ENCODE measurements at regions not wholly inside any gene's neighbourhood (a gene's known extent, or its start where the extent isn't known, plus 50 kb on each side); places are given as distances from the start of the nearest gene placed in this dataset.

DNA sequence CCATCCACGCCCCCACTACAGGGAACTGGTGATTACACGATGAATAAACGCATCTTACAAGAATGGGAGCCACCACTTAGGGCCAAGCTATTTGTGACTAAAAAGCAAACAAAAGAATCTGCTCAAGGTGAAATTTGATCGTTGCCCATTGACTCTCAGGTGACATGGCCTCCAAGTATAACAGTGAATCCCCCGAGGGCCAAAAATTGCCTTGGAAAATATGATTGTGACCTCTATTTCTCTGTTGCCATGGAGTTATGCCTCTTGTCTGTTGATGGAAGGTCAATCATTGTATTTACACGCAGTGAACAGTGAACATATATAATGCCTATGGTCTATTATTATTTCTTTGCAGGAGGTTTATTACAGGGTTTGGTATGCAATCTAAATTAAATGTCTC is 282.3 kb downstream of the KLF6 start:
- H3K27ac ChIP-seq, result no peak overlapping the region
- TF ChIP-seq, protein P1, sequence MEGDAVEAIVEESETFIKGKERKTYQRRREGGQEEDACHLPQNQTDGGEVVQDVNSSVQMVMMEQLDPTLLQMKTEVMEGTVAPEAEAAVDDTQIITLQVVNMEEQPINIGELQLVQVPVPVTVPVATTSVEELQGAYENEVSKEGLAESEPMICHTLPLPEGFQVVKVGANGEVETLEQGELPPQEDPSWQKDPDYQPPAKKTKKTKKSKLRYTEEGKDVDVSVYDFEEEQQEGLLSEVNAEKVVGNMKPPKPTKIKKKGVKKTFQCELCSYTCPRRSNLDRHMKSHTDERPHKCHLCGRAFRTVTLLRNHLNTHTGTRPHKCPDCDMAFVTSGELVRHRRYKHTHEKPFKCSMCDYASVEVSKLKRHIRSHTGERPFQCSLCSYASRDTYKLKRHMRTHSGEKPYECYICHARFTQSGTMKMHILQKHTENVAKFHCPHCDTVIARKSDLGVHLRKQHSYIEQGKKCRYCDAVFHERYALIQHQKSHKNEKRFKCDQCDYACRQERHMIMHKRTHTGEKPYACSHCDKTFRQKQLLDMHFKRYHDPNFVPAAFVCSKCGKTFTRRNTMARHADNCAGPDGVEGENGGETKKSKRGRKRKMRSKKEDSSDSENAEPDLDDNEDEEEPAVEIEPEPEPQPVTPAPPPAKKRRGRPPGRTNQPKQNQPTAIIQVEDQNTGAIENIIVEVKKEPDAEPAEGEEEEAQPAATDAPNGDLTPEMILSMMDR (IDR thresholded peaks at IDR 0.05), result no peak
- no peak for TF ChIP-seq ZFX (IDR thresholded peaks at IDR 0.05; ENCODE audit: borderline replicate concordance)

DNA sequence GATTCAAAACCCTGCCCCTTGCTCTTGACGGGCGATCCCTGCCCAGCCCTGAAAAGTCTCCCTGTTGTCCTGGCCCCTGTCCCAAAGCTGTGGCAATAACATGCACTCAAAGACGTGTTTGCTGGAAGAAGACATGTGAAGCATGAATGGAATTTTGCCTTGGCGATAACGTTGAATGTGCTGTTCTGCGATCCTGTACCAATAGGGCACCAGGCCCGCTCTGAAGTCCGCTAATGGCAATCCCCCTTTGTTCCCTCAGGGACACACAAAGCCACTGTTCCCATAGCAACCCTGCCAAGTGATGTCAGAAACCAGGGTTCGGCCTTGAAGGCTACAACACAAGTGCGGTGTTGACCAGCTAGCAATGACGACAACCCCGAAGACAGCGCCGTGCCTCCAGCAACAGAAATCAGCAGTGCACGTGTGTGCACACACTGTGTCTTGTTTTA is 284.6 kb downstream of the KLF6 start:
- no peak for TF ChIP-seq ZFX (IDR thresholded peaks at IDR 0.05; ENCODE audit: borderline replicate concordance)
- no peak overlapping the region for H3K27ac ChIP-seq

DNA sequence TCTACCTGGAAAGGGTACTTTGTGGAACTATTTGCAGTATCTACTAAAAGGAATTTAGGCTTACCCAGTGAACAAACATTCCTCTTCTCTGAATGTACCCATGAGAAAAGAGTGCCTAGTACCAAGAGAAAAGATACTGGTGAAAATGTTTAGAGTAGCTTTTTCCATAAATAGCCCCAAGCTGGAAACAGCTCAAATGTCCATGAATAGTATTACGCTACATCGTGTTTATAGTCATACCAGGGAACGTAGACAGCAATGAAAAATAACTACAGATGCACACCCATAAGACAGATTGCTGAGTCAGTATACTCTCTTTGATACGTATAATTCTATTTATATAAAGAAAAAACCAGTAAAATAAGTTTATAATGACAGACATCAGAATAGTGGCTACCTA is 285.9 kb downstream of the KLF6 start:
- H3K27ac ChIP-seq, result no peak overlapping the region
- TF ChIP-seq ZFX (IDR thresholded peaks at IDR 0.05; ENCODE audit: borderline replicate concordance), result no peak
- TF ChIP-seq, protein P1 (IDR thresholded peaks at IDR 0.05), result no peak

DNA sequence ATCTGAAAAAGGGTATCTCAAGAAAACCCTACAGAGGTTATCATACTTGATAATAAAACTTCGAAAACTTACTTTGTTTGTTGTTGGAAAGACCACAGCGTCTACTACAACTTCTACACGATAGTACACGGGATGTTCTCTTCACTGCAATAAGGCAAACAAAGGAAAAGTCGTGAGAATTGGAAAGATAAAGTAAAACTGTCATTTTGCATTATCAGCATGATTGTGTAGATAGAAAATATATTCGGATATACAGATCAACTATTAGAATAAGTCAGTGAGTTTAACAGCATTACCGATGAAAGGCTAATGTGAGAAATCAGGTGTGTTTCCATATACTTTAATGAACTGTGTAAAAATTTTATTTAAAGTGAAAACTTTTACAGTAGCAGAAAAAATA is 287.4 kb downstream of the KLF6 start:
- no peak overlapping the region for H3K27ac ChIP-seq
- TF ChIP-seq, protein P1 (IDR thresholded peaks at IDR 0.05), result no peak
- TF ChIP-seq ZFX (IDR thresholded peaks at IDR 0.05; ENCODE audit: borderline replicate concordance), result no peak

DNA sequence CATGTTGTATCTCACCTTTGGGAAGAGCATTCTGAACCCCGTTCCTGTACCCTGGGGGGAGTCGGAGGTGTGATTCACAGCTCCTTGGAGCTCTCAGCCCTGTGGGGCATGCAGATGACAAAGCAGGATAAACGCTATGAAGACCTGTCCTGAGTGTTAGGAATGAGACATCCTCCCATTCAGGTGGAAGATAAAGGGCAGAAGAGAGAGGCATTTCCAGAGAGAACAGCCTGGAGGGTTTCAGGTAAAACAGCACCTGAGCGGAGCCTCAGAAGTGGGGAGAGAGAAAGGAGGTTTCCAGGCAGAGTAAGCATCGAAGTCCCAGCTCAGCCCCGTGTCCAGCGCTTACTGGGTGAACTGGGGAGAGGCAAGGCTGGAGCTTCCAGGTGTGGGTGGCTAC is 288.9 kb downstream of the KLF6 start:
- no peak for TF ChIP-seq ZFX (IDR thresholded peaks at IDR 0.05; ENCODE audit: borderline replicate concordance)
- TF ChIP-seq, protein P1 (IDR thresholded peaks at IDR 0.05), result no peak
- H3K27ac ChIP-seq, result no peak overlapping the region

DNA sequence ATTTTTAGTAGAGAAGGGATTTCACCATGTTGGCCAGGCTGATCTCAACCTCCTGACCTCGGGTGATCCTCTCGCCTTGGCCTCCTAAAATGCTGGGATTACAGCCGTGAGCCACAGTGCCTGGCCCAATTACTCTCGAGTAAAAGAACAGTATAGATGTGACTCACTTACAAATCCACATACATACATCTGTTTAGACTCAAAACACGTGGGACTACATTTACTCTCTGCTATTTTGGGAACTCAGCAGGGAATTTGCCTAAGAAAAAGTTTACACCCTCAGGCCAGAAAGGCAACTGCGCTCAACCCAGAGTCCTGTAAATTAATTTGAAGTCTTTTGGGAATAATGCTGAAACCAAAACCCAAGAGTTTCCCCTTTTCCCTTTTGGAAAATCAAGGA is 289.7 kb downstream of the KLF6 start:
- no peak overlapping the region for H3K27ac ChIP-seq
- TF ChIP-seq, protein P1 (IDR thresholded peaks at IDR 0.05), result no peak
- TF ChIP-seq ZFX (IDR thresholded peaks at IDR 0.05; ENCODE audit: borderline replicate concordance), result no peak

DNA sequence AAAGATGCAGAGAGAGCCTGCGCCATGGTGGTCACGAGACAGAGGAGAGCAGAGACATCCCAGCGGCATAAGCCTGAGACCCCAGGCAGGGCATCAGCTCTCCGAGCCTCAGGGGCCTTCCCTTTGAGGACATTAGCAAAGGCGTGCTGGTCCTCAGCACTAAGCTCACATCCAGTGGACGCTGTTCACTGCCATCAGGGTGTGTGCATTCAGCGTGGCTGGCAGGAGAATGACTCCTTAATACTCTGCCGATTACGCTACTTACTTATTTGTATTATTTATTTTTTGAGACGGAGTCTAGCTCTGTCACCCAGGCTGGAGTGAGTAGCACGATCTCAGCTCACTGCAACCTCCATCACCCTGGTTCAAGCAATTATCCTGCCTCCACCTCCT is 290.2 kb downstream of the KLF6 start:
- TF ChIP-seq, protein P1 (IDR thresholded peaks at IDR 0.05), result no peak
- TF ChIP-seq ZFX (IDR thresholded peaks at IDR 0.05; ENCODE audit: borderline replicate concordance), result no peak
- H3K27ac ChIP-seq, result no peak overlapping the region

DNA sequence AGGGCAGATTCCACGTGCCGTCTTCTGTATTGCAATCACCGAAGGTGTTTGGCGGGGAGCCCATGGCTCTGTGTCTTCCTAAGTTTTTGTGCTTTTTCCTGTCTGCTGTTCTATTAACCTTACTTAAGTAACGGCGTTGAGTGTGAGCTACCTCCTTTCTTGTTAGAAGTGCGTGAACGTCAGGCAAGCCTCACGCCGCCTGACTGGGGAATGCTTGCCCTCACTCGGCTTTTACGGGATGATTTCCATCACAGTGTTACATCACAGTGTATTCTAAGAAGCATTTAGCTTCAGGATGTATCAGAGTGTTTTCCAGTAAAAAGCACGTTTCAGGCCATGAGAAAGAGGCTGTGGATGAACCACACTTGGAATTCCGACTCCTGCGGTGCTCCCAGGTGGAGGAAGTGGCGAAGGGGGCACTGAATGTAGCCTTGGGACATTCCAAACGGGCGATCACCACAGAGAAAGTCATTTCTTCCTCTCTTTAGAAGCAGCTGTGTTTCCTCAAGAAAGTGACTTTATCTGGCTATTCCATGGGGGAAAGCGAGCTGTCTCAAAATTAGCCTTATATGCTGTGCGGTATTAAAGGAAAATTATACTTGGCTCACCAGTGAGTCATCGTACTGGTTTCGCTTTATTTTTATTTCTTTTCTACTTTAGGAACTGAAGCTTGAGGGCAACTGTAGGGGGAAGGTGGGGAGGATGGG is 290.7 kb downstream of the KLF6 start:
- TF ChIP-seq ZFX (IDR thresholded peaks at IDR 0.05; ENCODE audit: borderline replicate concordance), result no peak
- TF ChIP-seq, protein P1 (IDR thresholded peaks at IDR 0.05), result no peak

More for the DNA sequence above, 290.7 kb downstream of the KLF6 start:
- H3K27ac ChIP-seq, result no peak overlapping the region

Data from 22Rv1 (cell line).